ENCODE measurements at regions not wholly inside any gene's neighbourhood (a gene's known extent, or its start where the extent isn't known, plus 50 kb on each side); places are given as distances from the start of the nearest gene placed in this dataset.

DNA sequence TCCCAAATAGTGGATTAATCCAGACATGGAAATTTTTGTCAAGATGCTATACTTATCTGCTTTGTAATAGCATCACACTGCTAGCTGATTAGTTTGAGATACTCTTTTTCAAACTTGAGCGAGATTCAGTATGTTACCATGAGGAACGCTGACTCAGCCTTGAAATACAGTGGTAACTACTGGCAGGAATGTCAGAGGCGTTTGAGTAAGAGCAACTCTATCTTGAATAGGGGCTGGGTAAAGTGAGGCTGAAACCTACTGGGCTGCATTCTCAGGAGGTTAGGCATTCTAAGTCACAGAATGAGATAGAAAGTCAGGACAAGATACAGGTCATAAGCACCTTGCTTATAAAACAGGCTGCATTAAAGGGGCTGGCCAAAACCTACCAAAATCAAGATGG, 2519.6 kb downstream of the ARAP2 start:
- no peaks in the 10 kb centered on the region for H4K20me1 ChIP-seq (ENCODE audit: control insufficient read depth, insufficient read depth, insufficient read length)
- H3K79me1 ChIP-seq (ENCODE audit: insufficient read depth, low read depth, low read length, poor library complexity, severe bottlenecking): no peaks in the 10 kb centered on the region
- no peak overlapping the region for H3K23ac ChIP-seq (ENCODE audit: insufficient read length, low read depth, low read length)
- no CpG with 5 or more reads among the region's 3 CpGs for WGBS (ENCODE audit: extremely low coverage, insufficient read length, low lambda C conversion rate)
- no peaks in the 10 kb centered on the region for H3K23me2 ChIP-seq (ENCODE audit: insufficient read length, low read depth, low read length, poor library complexity, severe bottlenecking)
- no peaks in the 10 kb centered on the region for H3K36me3 Mint-ChIP-seq (ENCODE audit: insufficient read depth in 1 of 3, low read depth in 3 of 3)
- H3K4me2 ChIP-seq (ENCODE audit: insufficient read depth, insufficient read length, low read length): no peak overlapping the region
- H3K18ac ChIP-seq (ENCODE audit: insufficient read length, low read depth, low read length): no peak overlapping the region
- H3K4me3 Mint-ChIP-seq: no peak overlapping the region
- H3K9me3 ChIP-seq (ENCODE audit: control insufficient read depth, low read depth, low read length): no peaks in the 10 kb centered on the region
- no peak overlapping the region for H4K91ac ChIP-seq (ENCODE audit: insufficient read length, low read depth, low read length)
- peak overlapping the region in 2 of 3 experiments; percentile 35 to 48; a peak in 1 of 7 replicates for H3K27ac Mint-ChIP-seq
- no peak overlapping the region for H3K27ac ChIP-seq (ENCODE audit: insufficient read length, low read depth, low read length)
- H3K4ac ChIP-seq (ENCODE audit: low read depth, low read length): no peak overlapping the region
- no peak overlapping the region for H4K8ac ChIP-seq (replicated peaks; ENCODE audit: insufficient read length, low read depth, low read length)
- no peak overlapping the region for H2BK15ac ChIP-seq (ENCODE audit: low read depth, low read length)
- H2BK20ac ChIP-seq (ENCODE audit: low read depth, low read length, poor library complexity, severe bottlenecking): no peak overlapping the region
- no peak overlapping the region for H2BK12ac ChIP-seq (ENCODE audit: insufficient read length, low read depth, low read length)
- H2BK120ac ChIP-seq (ENCODE audit: low read depth, low read length, poor library complexity, severe bottlenecking): no peak overlapping the region
- H2AFZ ChIP-seq (ENCODE audit: low read length): no peak overlapping the region
- TF ChIP-seq, protein P1, sequence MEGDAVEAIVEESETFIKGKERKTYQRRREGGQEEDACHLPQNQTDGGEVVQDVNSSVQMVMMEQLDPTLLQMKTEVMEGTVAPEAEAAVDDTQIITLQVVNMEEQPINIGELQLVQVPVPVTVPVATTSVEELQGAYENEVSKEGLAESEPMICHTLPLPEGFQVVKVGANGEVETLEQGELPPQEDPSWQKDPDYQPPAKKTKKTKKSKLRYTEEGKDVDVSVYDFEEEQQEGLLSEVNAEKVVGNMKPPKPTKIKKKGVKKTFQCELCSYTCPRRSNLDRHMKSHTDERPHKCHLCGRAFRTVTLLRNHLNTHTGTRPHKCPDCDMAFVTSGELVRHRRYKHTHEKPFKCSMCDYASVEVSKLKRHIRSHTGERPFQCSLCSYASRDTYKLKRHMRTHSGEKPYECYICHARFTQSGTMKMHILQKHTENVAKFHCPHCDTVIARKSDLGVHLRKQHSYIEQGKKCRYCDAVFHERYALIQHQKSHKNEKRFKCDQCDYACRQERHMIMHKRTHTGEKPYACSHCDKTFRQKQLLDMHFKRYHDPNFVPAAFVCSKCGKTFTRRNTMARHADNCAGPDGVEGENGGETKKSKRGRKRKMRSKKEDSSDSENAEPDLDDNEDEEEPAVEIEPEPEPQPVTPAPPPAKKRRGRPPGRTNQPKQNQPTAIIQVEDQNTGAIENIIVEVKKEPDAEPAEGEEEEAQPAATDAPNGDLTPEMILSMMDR (conservative IDR thresholded peaks at IDR 0.05): no peak
- no peak overlapping the region for H3K56ac ChIP-seq (ENCODE audit: insufficient read length, low read depth, low read length)
- no peaks in the 10 kb centered on the region for H3K4me1 Mint-ChIP-seq
- H4K5ac ChIP-seq (ENCODE audit: insufficient read length, low read depth, low read length): no peak overlapping the region
- no peaks in the 10 kb centered on the region for H3K4me1 ChIP-seq (ENCODE audit: insufficient read depth, low read length)
- H2BK5ac ChIP-seq (ENCODE audit: insufficient read length, low read length): no peak overlapping the region
- no peak overlapping the region for H2AK5ac ChIP-seq (ENCODE audit: insufficient read length, low read length)
- H3K14ac ChIP-seq (ENCODE audit: insufficient read depth, low read length): no peak overlapping the region
- no peaks in the 10 kb centered on the region for H3K27me3 Mint-ChIP-seq (ENCODE audit: low read depth)
- no peak for DNase-seq
- no peaks in the 10 kb centered on the region for H3K79me2 ChIP-seq (ENCODE audit: insufficient read depth, low read length)
- H3T11ph ChIP-seq (ENCODE audit: low read length): no peak overlapping the region
- no peak overlapping the region for H3K9ac ChIP-seq (ENCODE audit: extremely low read depth, insufficient read length, low read length)
- H3K27me3 ChIP-seq (ENCODE audit: insufficient read depth, low read length): no peaks in the 10 kb centered on the region
- H3K9me3 Mint-ChIP-seq: no peaks in the 10 kb centered on the region

Data from H9 (cell line).